ENCODE measurements at regions not wholly inside any gene's neighbourhood (a gene's known extent, or its start where the extent isn't known, plus 50 kb on each side); places are given as distances from the start of the nearest gene placed in this dataset.

- H3K4me3 Mint-ChIP-seq: no peak overlapping the region
Observed at GRCh38 chr5:57676222-57677098, 193.8 kb upstream of the ACTBL2 start.

GRCh38 chr5:57675236-57675635 lies 192.6 kb upstream of the ACTBL2 start:
- H3K27me3 ChIP-seq (ENCODE audit: control insufficient read depth, insufficient read depth, low read length): no peaks in the 10 kb centered on the region
- H3K27ac ChIP-seq (ENCODE audit: low read length): no peak overlapping the region
- no peak for ATAC-seq
- peaks cover 0 to 4% of the 10 kb centered on the region in 2 donors for H3K9me3 Mint-ChIP-seq
- H3K4me3 Mint-ChIP-seq: no peak overlapping the region
- no peaks in the 10 kb centered on the region for H3K4me1 ChIP-seq (ENCODE audit: control insufficient read depth, insufficient read depth, low read length)
- intact Hi-C loops (cut with micrococcal nuclease): no loop called here
- no peak overlapping the region for H3K27ac Mint-ChIP-seq
- no peaks in the 10 kb centered on the region for H3K36me3 ChIP-seq (ENCODE audit: control insufficient read depth, insufficient read depth, low read length)
- H3K4me1 Mint-ChIP-seq: no peaks in the 10 kb centered on the region
- no peak for TF ChIP-seq CTCF (IDR thresholded peaks at IDR 0.05)
- H3K9me3 ChIP-seq (ENCODE audit: control insufficient read depth, insufficient read depth, low read length): no peaks in the 10 kb centered on the region
- no peaks in the 10 kb centered on the region for H3K36me3 Mint-ChIP-seq
- H3K4me3 ChIP-seq (ENCODE audit: low read length): no peak overlapping the region
- no peak for DNase-seq
- peaks cover 4 to 11% of the 10 kb centered on the region in 2 donors for H3K27me3 Mint-ChIP-seq (ENCODE audit: low read depth in 2 of 2)
- no CpG with 5 or more reads among the region's 1 CpG for WGBS (ENCODE audit: insufficient coverage)

More at GRCh38 chr5:57676222-57677098, 193.8 kb upstream of the ACTBL2 start:
- Histone ChIP-seq H3K4me3 (ENCODE audit: low read length) (no peak overlapping the region), H3K27ac (ENCODE audit: low read length) (no peak overlapping the region), H3K4me1 (ENCODE audit: control insufficient read depth, insufficient read depth, low read length) (no peaks in the 10 kb centered on the region), H3K36me3 (ENCODE audit: control insufficient read depth, insufficient read depth, low read length) (no peaks in the 10 kb centered on the region), H3K9me3 (ENCODE audit: control insufficient read depth, insufficient read depth, low read length) (no peaks in the 10 kb centered on the region), H3K27me3 (ENCODE audit: control insufficient read depth, insufficient read depth, low read length) (no peaks in the 10 kb centered on the region)
- Mint-ChIP-seq H3K27ac (no peak overlapping the region), H3K36me3 (no peaks in the 10 kb centered on the region), H3K4me1 (no peaks in the 10 kb centered on the region), H3K27me3 (ENCODE audit: low read depth in 2 of 2) (peaks cover 4 to 11% of the 10 kb centered on the region in 2 donors), H3K9me3 (peaks cover 0 to 4% of the 10 kb centered on the region in 2 donors)
- TF ChIP-seq CTCF (IDR thresholded peaks at IDR 0.05): no peak
- 93% methylated on average over 2 of the region's 3 CpGs for WGBS (ENCODE audit: insufficient coverage)
- ATAC-seq (no peak), DNase-seq (no peak)
- intact Hi-C loops (cut with micrococcal nuclease): no loop called here

GRCh38 chr5:57671371-57671770 lies 188.8 kb upstream of the ACTBL2 start:
- no peak for TF ChIP-seq CTCF (IDR thresholded peaks at IDR 0.05)
- H3K27me3 Mint-ChIP-seq (ENCODE audit: low read depth in 2 of 2): no peaks in the 10 kb centered on the region
- no peak overlapping the region for H3K27ac Mint-ChIP-seq
- H3K4me3 ChIP-seq (ENCODE audit: low read length): no peak overlapping the region
- H3K36me3 ChIP-seq (ENCODE audit: control insufficient read depth, insufficient read depth, low read length): no peaks in the 10 kb centered on the region
- no peak overlapping the region for H3K27ac ChIP-seq (ENCODE audit: low read length)
- intact Hi-C loops (cut with micrococcal nuclease): no loop called here
- H3K27me3 ChIP-seq (ENCODE audit: control insufficient read depth, insufficient read depth, low read length): no peaks in the 10 kb centered on the region
- H3K36me3 Mint-ChIP-seq: no peaks in the 10 kb centered on the region
- H3K9me3 Mint-ChIP-seq: peaks cover 0 to 2% of the 10 kb centered on the region in 2 donors
- H3K4me1 ChIP-seq (ENCODE audit: control insufficient read depth, insufficient read depth, low read length): no peaks in the 10 kb centered on the region
- no peaks in the 10 kb centered on the region for H3K9me3 ChIP-seq (ENCODE audit: control insufficient read depth, insufficient read depth, low read length)
- ATAC-seq (no peak), DNase-seq (no peak)
- no peak overlapping the region for H3K4me3 Mint-ChIP-seq
- no peaks in the 10 kb centered on the region for H3K4me1 Mint-ChIP-seq

- no peaks in the 10 kb centered on the region for H3K36me3 Mint-ChIP-seq
- intact Hi-C loops (cut with micrococcal nuclease): no loop called here
- no peaks in the 10 kb centered on the region for H3K36me3 ChIP-seq (ENCODE audit: control insufficient read depth, insufficient read depth, low read length)
- no peak for DNase-seq
- H3K27me3 ChIP-seq (ENCODE audit: control insufficient read depth, insufficient read depth, low read length): no peaks in the 10 kb centered on the region
- no peak overlapping the region for H3K27ac Mint-ChIP-seq
- no peaks in the 10 kb centered on the region for H3K4me1 Mint-ChIP-seq
- H3K4me3 Mint-ChIP-seq: no peak overlapping the region
- H3K27me3 Mint-ChIP-seq (ENCODE audit: low read depth in 2 of 2): no peaks in the 10 kb centered on the region
- no peak overlapping the region for H3K4me3 ChIP-seq (ENCODE audit: low read length)
- H3K27ac ChIP-seq (ENCODE audit: low read length): no peak overlapping the region
- H3K4me1 ChIP-seq (ENCODE audit: control insufficient read depth, insufficient read depth, low read length): no peaks in the 10 kb centered on the region
- ATAC-seq: no peak
- H3K9me3 Mint-ChIP-seq: no peaks in the 10 kb centered on the region
- no peak for TF ChIP-seq CTCF (IDR thresholded peaks at IDR 0.05)
- H3K9me3 ChIP-seq (ENCODE audit: control insufficient read depth, insufficient read depth, low read length): no peaks in the 10 kb centered on the region
Observed at GRCh38 chr5:57666582-57666981, 184.0 kb upstream of the ACTBL2 start.
